Endodermal cell (in vitro differentiated cells): ENCODE measurements at regions not wholly inside any gene's neighbourhood (a gene's known extent, or its start where the extent isn't known, plus 50 kb on each side); places are given as distances from the start of the nearest gene placed in this dataset.

Experiments
- DNase-seq: peaks from one replicate; pipeline ENCODE4 v3.0.0-alpha.2; 2017
- H3K27ac ChIP-seq: 2 replicates; pipeline ENCODE4 v1.5.1; 2013; ENCODE audit warnings: mild to moderate bottlenecking, low read depth, low read length, moderate library complexity
- H3K27me3 ChIP-seq: 2 replicates; pipeline ENCODE4 v1.6.1; 2013; ENCODE audit warnings: mild to moderate bottlenecking, low read length, moderate library complexity; ENCODE audit not compliant: insufficient read depth, control insufficient read depth, poor library complexity, severe bottlenecking
- H3K36me3 ChIP-seq: 2 replicates; pipeline ENCODE4 v1.7.0; 2013; ENCODE audit warnings: mild to moderate bottlenecking, low read length, moderate library complexity; ENCODE audit not compliant: control insufficient read depth, insufficient read depth
- H3K4me1 ChIP-seq: one replicate; pipeline ENCODE4 v1.7.0; 2013; ENCODE audit warnings: low read length; ENCODE audit not compliant: control insufficient read depth, insufficient read depth
- H3K4me3 ChIP-seq: 2 replicates; pipeline ENCODE4 v1.5.1; 2013; ENCODE audit warnings: mild to moderate bottlenecking, low read length, moderate library complexity
- H3K9ac ChIP-seq: 2 replicates; pipeline ENCODE4 v1.6.1; 2013; ENCODE audit warnings: mild to moderate bottlenecking, low read length, moderate library complexity; ENCODE audit not compliant: poor library complexity, severe bottlenecking; ENCODE audit errors: extremely low read depth
- H3K9me3 ChIP-seq: 2 replicates; pipeline ENCODE4 v1.6.1; 2013; ENCODE audit warnings: mild to moderate bottlenecking, low read length, moderate library complexity; ENCODE audit not compliant: control insufficient read depth
- H3K27ac Mint-ChIP-seq: 2 replicates; pipeline ENCODE4 v1.8.0; 2020; ENCODE audit warnings: mixed read lengths
- H3K27me3 Mint-ChIP-seq: 2 replicates; pipeline ENCODE4 v1.8.0; 2021; ENCODE audit warnings: mild to moderate bottlenecking, mixed read lengths; ENCODE audit not compliant: insufficient read depth
- H3K36me3 Mint-ChIP-seq: 2 replicates; pipeline ENCODE4 v1.8.0; 2020; ENCODE audit warnings: low read depth, mixed read lengths
- H3K4me1 Mint-ChIP-seq: 2 replicates; pipeline ENCODE4 v1.8.0; 2020; ENCODE audit warnings: mixed read lengths
- H3K4me3 Mint-ChIP-seq: 2 replicates; pipeline ENCODE4 v1.8.0; 2020; ENCODE audit warnings: mild to moderate bottlenecking, moderate library complexity, mixed read lengths
- H3K9me3 Mint-ChIP-seq: 2 replicates; pipeline ENCODE4 v1.8.0; 2020; ENCODE audit warnings: mild to moderate bottlenecking, mixed read lengths
- WGBS, 2 experiments: methylation state at CpG; one replicate each; pipeline versions ENCODE4 v1.1.5 to v1.1.7; 2013; ENCODE audit warnings: missing lambda C conversion rate in 2 of 2, mixed read lengths in 1 of 2; ENCODE audit not compliant: insufficient coverage in 1 of 2, insufficient read length in 1 of 2; 5-methylcytosine and 5-hydroxymethylcytosine counted together
- TF ChIP-seq, protein P1 (sequence below): fragments of 200-600 bp; sonication (generic); conservative IDR thresholded peaks from 2 replicates; pipeline ENCODE4 v1.5.0; 2021; ENCODE audit warnings: antibody characterized with exemption, mild to moderate bottlenecking

DNA sequence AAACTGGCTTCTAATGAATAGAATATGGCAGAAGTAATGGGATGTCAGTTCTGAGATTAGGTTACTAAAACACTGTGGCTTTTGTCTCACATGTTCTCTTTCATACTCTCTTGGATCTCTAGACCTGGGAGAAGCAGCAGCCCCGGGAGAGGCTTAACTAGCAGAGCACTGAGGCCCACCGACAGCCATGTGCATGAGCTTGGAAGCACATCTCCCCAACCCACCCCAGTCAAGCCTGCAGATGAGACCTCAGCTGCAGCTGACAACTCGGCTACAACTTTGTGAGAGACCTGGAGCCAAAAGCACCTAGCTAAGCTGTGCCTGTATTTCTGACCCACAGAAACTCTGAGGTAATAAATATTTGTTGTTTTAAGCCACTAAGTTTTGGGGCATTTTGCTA lies 100.8 kb downstream of the TRIM29 start:
- Mint-ChIP-seq H3K4me3 (no peak overlapping the region), H3K27ac (no peak overlapping the region), H3K36me3 (no peaks in the 10 kb centered on the region), H3K4me1 (peaks cover 48% of the 10 kb centered on the region), H3K27me3 (no peaks in the 10 kb centered on the region), H3K9me3 (peaks cover 38% of the 10 kb centered on the region)
- peak; percentile 35 for DNase-seq
- WGBS, 2 experiments: 90 to 100% methylated on average over 1 to 3 of the region's 3 CpGs
- H3K4me3 ChIP-seq: no peak overlapping the region
- H3K9ac ChIP-seq: no peak overlapping the region
- H3K4me1 ChIP-seq: peaks cover 21% of the 10 kb centered on the region
- H3K27me3 ChIP-seq: no peaks in the 10 kb centered on the region
- H3K27ac ChIP-seq: no peak overlapping the region
- TF ChIP-seq, protein P1, sequence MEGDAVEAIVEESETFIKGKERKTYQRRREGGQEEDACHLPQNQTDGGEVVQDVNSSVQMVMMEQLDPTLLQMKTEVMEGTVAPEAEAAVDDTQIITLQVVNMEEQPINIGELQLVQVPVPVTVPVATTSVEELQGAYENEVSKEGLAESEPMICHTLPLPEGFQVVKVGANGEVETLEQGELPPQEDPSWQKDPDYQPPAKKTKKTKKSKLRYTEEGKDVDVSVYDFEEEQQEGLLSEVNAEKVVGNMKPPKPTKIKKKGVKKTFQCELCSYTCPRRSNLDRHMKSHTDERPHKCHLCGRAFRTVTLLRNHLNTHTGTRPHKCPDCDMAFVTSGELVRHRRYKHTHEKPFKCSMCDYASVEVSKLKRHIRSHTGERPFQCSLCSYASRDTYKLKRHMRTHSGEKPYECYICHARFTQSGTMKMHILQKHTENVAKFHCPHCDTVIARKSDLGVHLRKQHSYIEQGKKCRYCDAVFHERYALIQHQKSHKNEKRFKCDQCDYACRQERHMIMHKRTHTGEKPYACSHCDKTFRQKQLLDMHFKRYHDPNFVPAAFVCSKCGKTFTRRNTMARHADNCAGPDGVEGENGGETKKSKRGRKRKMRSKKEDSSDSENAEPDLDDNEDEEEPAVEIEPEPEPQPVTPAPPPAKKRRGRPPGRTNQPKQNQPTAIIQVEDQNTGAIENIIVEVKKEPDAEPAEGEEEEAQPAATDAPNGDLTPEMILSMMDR: no peak
- H3K9me3 ChIP-seq: peaks cover 30% of the 10 kb centered on the region
- H3K36me3 ChIP-seq: no peaks in the 10 kb centered on the region

GRCh38 chr11:120035756-120036155 lies 102.2 kb downstream of the TRIM29 start:
- H3K4me1 Mint-ChIP-seq: peaks cover 58% of the 10 kb centered on the region

DNA sequence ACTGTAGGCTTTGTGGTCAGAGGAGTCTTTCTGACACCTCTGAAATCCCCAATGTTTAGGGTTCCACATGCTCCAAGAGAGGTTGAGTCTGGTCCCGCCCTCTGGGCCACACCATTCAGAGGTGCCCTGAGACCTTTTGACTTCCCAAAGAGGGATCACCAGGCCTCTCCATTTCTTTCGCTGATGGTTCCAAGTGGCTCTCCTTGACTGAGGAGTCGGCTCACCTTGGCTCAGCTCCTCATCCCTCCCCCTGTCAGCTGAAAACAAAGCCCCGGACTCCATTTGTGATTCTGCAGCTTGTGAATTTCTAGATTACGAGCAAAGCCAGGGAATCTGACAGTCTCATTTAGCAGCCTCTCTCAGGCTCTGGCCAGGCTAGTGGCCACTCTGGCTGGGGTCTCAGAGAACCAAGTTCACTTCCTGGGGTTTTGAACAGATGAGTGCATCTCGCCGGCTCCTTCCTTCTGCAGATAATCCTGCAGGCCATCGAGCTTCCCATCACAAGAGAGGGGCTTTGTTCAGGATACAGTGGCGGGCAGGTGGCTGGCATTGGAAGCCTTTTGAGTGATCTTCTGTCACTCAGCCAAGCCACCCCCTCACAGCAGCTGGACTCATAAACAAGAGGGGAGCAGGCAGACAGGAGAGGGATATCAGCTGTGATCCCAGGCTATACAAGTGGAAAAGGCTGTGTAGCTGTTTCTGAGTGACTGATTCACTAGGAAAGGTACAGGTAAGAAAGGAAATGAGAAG lies 102.9 kb downstream of the TRIM29 start:
- Histone ChIP-seq H3K36me3 (no peaks in the 10 kb centered on the region), H3K9me3 (peaks cover 22% of the 10 kb centered on the region), H3K9ac (no peak overlapping the region), H3K27me3 (no peaks in the 10 kb centered on the region), H3K4me1 (peaks cover 23% of the 10 kb centered on the region), H3K27ac (no peak overlapping the region), H3K4me3 (no peak overlapping the region)
- WGBS, 2 experiments: 93 to 94% methylated on average over 4 to 9 of the region's 9 CpGs
- TF ChIP-seq, protein P1: no peak
- Mint-ChIP-seq H3K4me1 (peaks cover 58% of the 10 kb centered on the region), H3K27me3 (no peaks in the 10 kb centered on the region), H3K9me3 (peaks cover 21% of the 10 kb centered on the region), H3K36me3 (no peaks in the 10 kb centered on the region), H3K27ac (no peak overlapping the region), H3K4me3 (no peak overlapping the region)
- peak; percentile 25 for DNase-seq

More at GRCh38 chr11:120035756-120036155, 102.2 kb downstream of the TRIM29 start:
- Histone ChIP-seq H3K4me1 (peaks cover 29% of the 10 kb centered on the region), H3K27me3 (no peaks in the 10 kb centered on the region), H3K36me3 (no peaks in the 10 kb centered on the region), H3K9ac (no peak overlapping the region), H3K9me3 (peaks cover 22% of the 10 kb centered on the region), H3K4me3 (no peak overlapping the region), H3K27ac (no peak overlapping the region)
- Mint-ChIP-seq H3K9me3 (peaks cover 24% of the 10 kb centered on the region), H3K27ac (no peak overlapping the region), H3K36me3 (no peaks in the 10 kb centered on the region), H3K27me3 (no peaks in the 10 kb centered on the region), H3K4me3 (no peak overlapping the region)
- peak; percentile 15 for DNase-seq
- WGBS, 2 experiments: 89 to 90% methylated on average over 2 to 5 of the region's 5 CpGs
- TF ChIP-seq, protein P1: no peak
